OCI-LY1 (cell line): ENCODE measurements at regions not wholly inside any gene's neighbourhood (a gene's known extent, or its start where the extent isn't known, plus 50 kb on each side); places are given as distances from the start of the nearest gene placed in this dataset.

Source experiments
- H2AFZ ChIP-seq: fragments of 200-600 bp; sonication (generic), shearing (Covaris generic); 2 replicates; pipeline ENCODE4 v1.6.0; 2014; ENCODE audit warnings: antibody characterized with exemption, mild to moderate bottlenecking, low read length
- H3F3A ChIP-seq: fragments of 200-600 bp; sonication (generic), shearing (Covaris generic); 2 replicates; pipeline ENCODE4 v1.6.0; 2014; ENCODE audit warnings: mild to moderate bottlenecking, antibody characterized with exemption, low read length, moderate library complexity; ENCODE audit not compliant: insufficient read depth
- H3K27ac ChIP-seq: fragments of 200-600 bp; sonication (generic); 2 replicates; pipeline ENCODE4 v1.5.1; 2014; ENCODE audit warnings: low read length, mixed run types, mild to moderate bottlenecking, low read depth; ENCODE audit not compliant: poor library complexity, severe bottlenecking
- H3K27me3 ChIP-seq: fragments of 200-600 bp; sonication (generic); 2 replicates; pipeline ENCODE4 v1.6.0; 2014; ENCODE audit warnings: antibody characterized with exemption, mild to moderate bottlenecking, low read length, moderate library complexity; ENCODE audit not compliant: insufficient read depth
- H3K36me3 ChIP-seq: fragments of 200-600 bp; sonication (generic); 2 replicates; pipeline ENCODE4 v1.6.1; 2014; ENCODE audit warnings: mild to moderate bottlenecking, antibody characterized with exemption, low read length, moderate library complexity, mixed read lengths; ENCODE audit not compliant: insufficient read depth
- H3K4me1 ChIP-seq: fragments of 200-600 bp; sonication (generic); 2 replicates; pipeline ENCODE4 v1.5.1; 2014; ENCODE audit warnings: mild to moderate bottlenecking, low read length, moderate library complexity; ENCODE audit not compliant: insufficient read depth, severe bottlenecking
- H3K4me2 ChIP-seq: fragments of 200-600 bp; sonication (generic), shearing (Covaris generic); 2 replicates; pipeline ENCODE4 v1.6.1; 2014; ENCODE audit warnings: low read length
- H3K4me3 ChIP-seq: fragments of 200-600 bp; sonication (generic); 2 replicates; pipeline ENCODE4 v1.5.1; 2014; ENCODE audit warnings: low read length, low read depth, mild to moderate bottlenecking, mixed read lengths; ENCODE audit not compliant: poor library complexity, severe bottlenecking
- H3K79me2 ChIP-seq: fragments of 200-600 bp; shearing (Covaris generic); 2 replicates; pipeline ENCODE4 v1.6.1; 2016; ENCODE audit warnings: mixed run types, low read length, mixed read lengths; ENCODE audit not compliant: insufficient read depth
- H3K9ac ChIP-seq: fragments of 200-600 bp; sonication (generic), shearing (Covaris generic); 2 replicates; pipeline ENCODE4 v1.6.1; 2014; ENCODE audit warnings: mild to moderate bottlenecking, low read length, mixed read lengths
- H3K9me2 ChIP-seq: fragments of 200-600 bp; sonication (generic), shearing (Covaris generic); 2 replicates; pipeline ENCODE4 v1.6.1; 2014; ENCODE audit warnings: low read depth, mild to moderate bottlenecking, low read length, mixed read lengths
- H3K9me3 ChIP-seq: fragments of 200-600 bp; shearing (Covaris generic); 2 replicates; pipeline ENCODE4 v1.6.1; 2014; ENCODE audit warnings: low read length, mixed read lengths
- H4K20me1 ChIP-seq: fragments of 200-600 bp; sonication (generic), shearing (Covaris generic); 2 replicates; pipeline ENCODE4 v1.6.0; 2016; ENCODE audit warnings: mild to moderate bottlenecking, low read length; ENCODE audit not compliant: insufficient read depth
- EZH2 ChIP-seq: fragments of 200-600 bp; sonication (generic), shearing (Covaris generic); IDR thresholded peaks from 2 replicates; pipeline ENCODE4 v1.8.0; 2017; ENCODE audit warnings: borderline replicate concordance, mixed run types, mild to moderate bottlenecking, antibody characterized with exemption, low read length, moderate library complexity, mixed read lengths
- TF ChIP-seq, protein P1 (sequence below): fragments of 200-600 bp; sonication (generic), shearing (Covaris generic); IDR thresholded peaks from 2 replicates; pipeline ENCODE4 v1.5.1; 2017; ENCODE audit warnings: mild to moderate bottlenecking, antibody characterized with exemption, low read length, moderate library complexity, mixed read lengths

DNA sequence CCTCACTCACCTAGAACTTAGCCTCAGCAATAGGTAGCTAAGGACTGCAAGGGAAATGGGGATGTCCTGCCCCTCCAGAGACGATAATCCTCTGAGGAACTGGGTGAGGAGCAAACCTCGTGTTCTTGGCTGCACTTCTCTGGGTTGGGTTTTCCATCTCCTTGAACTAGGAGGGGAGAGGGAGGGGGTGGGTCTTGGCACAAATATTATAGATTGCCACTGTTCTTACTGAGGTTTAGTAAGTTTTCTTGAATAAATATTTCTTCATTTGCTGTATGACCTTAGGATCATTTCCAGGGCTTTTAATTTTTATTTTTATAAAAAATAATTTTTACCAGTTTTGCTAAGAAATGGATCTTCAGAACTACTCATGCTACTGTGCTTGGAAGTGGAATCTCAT lies 406.7 kb upstream of the FZD8 start:
- Histone ChIP-seq H3K4me1 (no peaks in the 10 kb centered on the region), H3F3A (no peaks in the 10 kb centered on the region)

DNA sequence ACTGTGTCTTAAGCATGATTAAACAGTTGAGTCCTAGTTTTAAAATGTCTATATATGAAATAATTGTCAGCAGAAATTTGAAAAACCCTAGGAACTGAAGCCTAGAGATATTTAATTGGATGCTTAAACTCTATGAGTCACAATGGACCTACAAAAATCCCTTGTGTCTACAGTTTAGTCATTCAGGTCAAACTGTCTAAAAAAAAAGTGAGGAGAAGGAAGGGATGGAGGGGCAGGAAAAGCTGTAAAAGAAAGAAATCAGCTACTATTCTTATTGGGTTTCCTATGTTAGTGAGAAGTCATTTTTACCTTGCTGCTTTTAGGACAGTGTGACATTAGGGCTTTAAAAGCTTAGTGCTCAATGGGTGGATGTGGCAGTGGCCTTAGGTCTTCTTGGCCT lies 406.1 kb upstream of the FZD8 start:
- Histone ChIP-seq H3F3A (no peaks in the 10 kb centered on the region), H3K4me3 (no peak overlapping the region), H2AFZ (no peak overlapping the region), H3K36me3 (no peaks in the 10 kb centered on the region), H3K9me3 (no peaks in the 10 kb centered on the region), H3K4me2 (no peak overlapping the region), H3K9ac (no peak overlapping the region), H3K4me1 (no peaks in the 10 kb centered on the region), H3K79me2 (no peaks in the 10 kb centered on the region), H3K27me3 (no peaks in the 10 kb centered on the region), H4K20me1 (no peaks in the 10 kb centered on the region), H3K27ac (no peak overlapping the region), H3K9me2 (no peaks in the 10 kb centered on the region)
- TF ChIP-seq, protein P1, sequence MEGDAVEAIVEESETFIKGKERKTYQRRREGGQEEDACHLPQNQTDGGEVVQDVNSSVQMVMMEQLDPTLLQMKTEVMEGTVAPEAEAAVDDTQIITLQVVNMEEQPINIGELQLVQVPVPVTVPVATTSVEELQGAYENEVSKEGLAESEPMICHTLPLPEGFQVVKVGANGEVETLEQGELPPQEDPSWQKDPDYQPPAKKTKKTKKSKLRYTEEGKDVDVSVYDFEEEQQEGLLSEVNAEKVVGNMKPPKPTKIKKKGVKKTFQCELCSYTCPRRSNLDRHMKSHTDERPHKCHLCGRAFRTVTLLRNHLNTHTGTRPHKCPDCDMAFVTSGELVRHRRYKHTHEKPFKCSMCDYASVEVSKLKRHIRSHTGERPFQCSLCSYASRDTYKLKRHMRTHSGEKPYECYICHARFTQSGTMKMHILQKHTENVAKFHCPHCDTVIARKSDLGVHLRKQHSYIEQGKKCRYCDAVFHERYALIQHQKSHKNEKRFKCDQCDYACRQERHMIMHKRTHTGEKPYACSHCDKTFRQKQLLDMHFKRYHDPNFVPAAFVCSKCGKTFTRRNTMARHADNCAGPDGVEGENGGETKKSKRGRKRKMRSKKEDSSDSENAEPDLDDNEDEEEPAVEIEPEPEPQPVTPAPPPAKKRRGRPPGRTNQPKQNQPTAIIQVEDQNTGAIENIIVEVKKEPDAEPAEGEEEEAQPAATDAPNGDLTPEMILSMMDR, result no peak
- no peak for TF ChIP-seq EZH2

More for the DNA sequence above, 406.7 kb upstream of the FZD8 start:
- Histone ChIP-seq H2AFZ (no peak overlapping the region), H4K20me1 (no peaks in the 10 kb centered on the region), H3K9ac (no peak overlapping the region), H3K9me3 (no peaks in the 10 kb centered on the region), H3K4me3 (no peak overlapping the region), H3K79me2 (no peaks in the 10 kb centered on the region), H3K27ac (no peak overlapping the region), H3K4me2 (no peak overlapping the region), H3K27me3 (no peaks in the 10 kb centered on the region), H3K9me2 (no peaks in the 10 kb centered on the region), H3K36me3 (no peaks in the 10 kb centered on the region)
- TF ChIP-seq EZH2, result no peak
- TF ChIP-seq, protein P1, result no peak

DNA sequence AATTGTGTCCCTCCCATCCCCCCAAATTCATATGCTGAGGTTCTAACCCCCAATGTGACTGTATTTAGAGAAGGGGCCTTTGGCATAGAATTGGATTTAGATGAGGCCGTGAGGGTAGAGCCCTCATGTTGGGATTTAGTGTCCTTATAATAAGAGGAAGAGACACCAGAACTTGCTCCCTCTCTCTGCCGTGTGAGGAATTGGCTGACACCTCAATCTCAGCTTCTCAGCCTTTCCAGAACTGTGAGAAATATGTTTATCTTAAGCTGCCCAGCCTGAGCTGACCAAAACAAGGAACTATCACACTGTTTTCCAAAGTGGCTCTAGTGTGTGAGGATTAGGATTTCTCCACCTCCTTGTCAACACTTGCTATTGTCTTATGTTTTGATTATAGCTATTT lies 400.0 kb upstream of the FZD8 start:
- Histone ChIP-seq H3K4me1 (no peaks in the 10 kb centered on the region), H4K20me1 (no peaks in the 10 kb centered on the region), H3K9me2 (no peaks in the 10 kb centered on the region), H3K79me2 (no peaks in the 10 kb centered on the region), H3K27me3 (no peaks in the 10 kb centered on the region), H2AFZ (no peak overlapping the region), H3K9me3 (no peaks in the 10 kb centered on the region), H3K4me2 (no peak overlapping the region), H3K36me3 (no peaks in the 10 kb centered on the region), H3F3A (no peaks in the 10 kb centered on the region), H3K9ac (no peak overlapping the region), H3K4me3 (no peak overlapping the region), H3K27ac (no peak overlapping the region)
- TF ChIP-seq, protein P1, result no peak
- TF ChIP-seq EZH2, result no peak
